ENCODE measurements at regions not wholly inside any gene's neighbourhood (a gene's known extent, or its start where the extent isn't known, plus 50 kb on each side); places are given as distances from the start of the nearest gene placed in this dataset.

- no peak for DNase-seq
Measured at GRCh38 chr2:16140771-16141640, 200.7 kb downstream of the MYCN start.

- no peak for DNase-seq
Measured at GRCh38 chr2:16139663-16140615, 199.6 kb downstream of the MYCN start.

GRCh38 chr2:16138811-16139662 lies 198.7 kb downstream of the MYCN start:
- DNase-seq: no peak

- DNase-seq: no peak
Measured at GRCh38 chr2:16137080-16137755, 196.9 kb downstream of the MYCN start.

- DNase-seq: no peak
Measured at GRCh38 chr2:16136461-16137035, 196.2 kb downstream of the MYCN start.

GRCh38 chr2:16135913-16136310 lies 195.6 kb downstream of the MYCN start:
- no peak for DNase-seq

- DNase-seq: no peak
Measured at GRCh38 chr2:16135196-16135912, 195.0 kb downstream of the MYCN start.

- DNase-seq: no peak
Measured at GRCh38 chr2:16134436-16135165, 194.3 kb downstream of the MYCN start.

GRCh38 chr2:16130906-16131400 lies 190.6 kb downstream of the MYCN start:
- no peak for DNase-seq

- DNase-seq: no peak
Measured at GRCh38 chr2:16130541-16130880, 190.2 kb downstream of the MYCN start.

GRCh38 chr2:16129716-16130540 lies 189.6 kb downstream of the MYCN start:
- DNase-seq: no peak

- DNase-seq: no peak
Measured at GRCh38 chr2:16128746-16129610, 188.6 kb downstream of the MYCN start.

GRCh38 chr2:16127958-16128357 lies 187.6 kb downstream of the MYCN start:
- DNase-seq: no peak

GRCh38 chr2:16127276-16127940 lies 187.1 kb downstream of the MYCN start:
- DNase-seq: no peak

- no peak for DNase-seq
Measured at GRCh38 chr2:16126517-16127275, 186.3 kb downstream of the MYCN start.

GRCh38 chr2:16125614-16126516 lies 185.5 kb downstream of the MYCN start:
- DNase-seq: no peak

Measured in activated CD4-positive, alpha-beta T cell treated with anti-CD3 and anti-CD28 coated beads for 4 hours (primary cell).